ENCODE measurements at regions not wholly inside any gene's neighbourhood (a gene's known extent, or its start where the extent isn't known, plus 50 kb on each side); places are given as distances from the start of the nearest gene placed in this dataset.

- no peak for DNase-seq (ENCODE audit: low spot score)
Observed at GRCh38 chr3:21801631-21802030, 50.6 kb upstream of the ZNF385D start.

- no peak for DNase-seq (ENCODE audit: low spot score)
Observed at GRCh38 chr3:21803604-21804003, 52.6 kb upstream of the ZNF385D start.

- DNase-seq (ENCODE audit: low spot score): no peak
Observed at GRCh38 chr3:21804330-21804729, 53.3 kb upstream of the ZNF385D start.

GRCh38 chr3:21806733-21807132, 55.7 kb upstream of the ZNF385D start:
- DNase-seq (ENCODE audit: low spot score): no peak

GRCh38 chr3:21825684-21826083, 74.7 kb upstream of the ZNF385D start:
- no peak for DNase-seq (ENCODE audit: low spot score)

GRCh38 chr3:21826416-21826815, 75.4 kb upstream of the ZNF385D start:
- DNase-seq (ENCODE audit: low spot score): no peak

GRCh38 chr3:21830541-21830940, 79.5 kb upstream of the ZNF385D start:
- no peak for DNase-seq (ENCODE audit: low spot score)

GRCh38 chr3:21835264-21835663, 84.3 kb upstream of the ZNF385D start:
- no peak for DNase-seq (ENCODE audit: low spot score)

GRCh38 chr3:21836227-21836626, 85.2 kb upstream of the ZNF385D start:
- DNase-seq (ENCODE audit: low spot score): no peak

GRCh38 chr3:21839176-21839575, 88.2 kb upstream of the ZNF385D start:
- DNase-seq (ENCODE audit: low spot score): no peak

GRCh38 chr3:21839592-21839991, 88.6 kb upstream of the ZNF385D start:
- no peak for DNase-seq (ENCODE audit: low spot score)

GRCh38 chr3:21847005-21847404, 96.0 kb upstream of the ZNF385D start:
- DNase-seq (ENCODE audit: low spot score): no peak

GRCh38 chr3:21859124-21860081, 108.4 kb upstream of the ZNF385D start:
- DNase-seq (ENCODE audit: low spot score): no peak

- no peak for DNase-seq (ENCODE audit: low spot score)
Observed at GRCh38 chr3:21860082-21860475, 109.1 kb upstream of the ZNF385D start.

GRCh38 chr3:21860657-21861056, 109.6 kb upstream of the ZNF385D start:
- DNase-seq (ENCODE audit: low spot score): no peak

GRCh38 chr3:21876782-21877181, 125.8 kb upstream of the ZNF385D start:
- DNase-seq (ENCODE audit: low spot score): no peak

- DNase-seq (ENCODE audit: low spot score): no peak
Observed at GRCh38 chr3:21877214-21877754, 126.3 kb upstream of the ZNF385D start.

- no peak for DNase-seq (ENCODE audit: low spot score)
Observed at GRCh38 chr3:21879184-21879886, 128.3 kb upstream of the ZNF385D start.

GRCh38 chr3:21888656-21889055, 137.6 kb upstream of the ZNF385D start:
- DNase-seq (ENCODE audit: low spot score): no peak

- DNase-seq (ENCODE audit: low spot score): no peak
Observed at GRCh38 chr3:21889166-21889565, 138.2 kb upstream of the ZNF385D start.

- no peak for DNase-seq (ENCODE audit: low spot score)
Observed at GRCh38 chr3:21892104-21892503, 141.1 kb upstream of the ZNF385D start.

GRCh38 chr3:21893242-21893641, 142.2 kb upstream of the ZNF385D start:
- no peak for DNase-seq (ENCODE audit: low spot score)

Data from kidney capillary endothelial cell (primary cell).